Loucy (cell line): ENCODE measurements at regions not wholly inside any gene's neighbourhood (a gene's known extent, or its start where the extent isn't known, plus 50 kb on each side); places are given as distances from the start of the nearest gene placed in this dataset.

Experiments
- EZH2phosphoT487 ChIP-seq: fragments of 200-600 bp; IDR thresholded peaks from 2 replicates; pipeline ENCODE4 v1.6.1; 2018; ENCODE audit warnings: antibody characterized with exemption, mild to moderate bottlenecking, moderate library complexity, borderline replicate concordance
- TF ChIP-seq, protein P1 (sequence below): fragments of 200-600 bp; sonication (generic); conservative IDR thresholded peaks from 2 replicates; pipeline ENCODE4 v1.5.1; 2014; ENCODE audit warnings: mild to moderate bottlenecking, antibody characterized with exemption, low read length

GRCh38 chr2:40642726-40643125 is 190.8 kb upstream of the SLC8A1 start:
- TF ChIP-seq, protein P1, sequence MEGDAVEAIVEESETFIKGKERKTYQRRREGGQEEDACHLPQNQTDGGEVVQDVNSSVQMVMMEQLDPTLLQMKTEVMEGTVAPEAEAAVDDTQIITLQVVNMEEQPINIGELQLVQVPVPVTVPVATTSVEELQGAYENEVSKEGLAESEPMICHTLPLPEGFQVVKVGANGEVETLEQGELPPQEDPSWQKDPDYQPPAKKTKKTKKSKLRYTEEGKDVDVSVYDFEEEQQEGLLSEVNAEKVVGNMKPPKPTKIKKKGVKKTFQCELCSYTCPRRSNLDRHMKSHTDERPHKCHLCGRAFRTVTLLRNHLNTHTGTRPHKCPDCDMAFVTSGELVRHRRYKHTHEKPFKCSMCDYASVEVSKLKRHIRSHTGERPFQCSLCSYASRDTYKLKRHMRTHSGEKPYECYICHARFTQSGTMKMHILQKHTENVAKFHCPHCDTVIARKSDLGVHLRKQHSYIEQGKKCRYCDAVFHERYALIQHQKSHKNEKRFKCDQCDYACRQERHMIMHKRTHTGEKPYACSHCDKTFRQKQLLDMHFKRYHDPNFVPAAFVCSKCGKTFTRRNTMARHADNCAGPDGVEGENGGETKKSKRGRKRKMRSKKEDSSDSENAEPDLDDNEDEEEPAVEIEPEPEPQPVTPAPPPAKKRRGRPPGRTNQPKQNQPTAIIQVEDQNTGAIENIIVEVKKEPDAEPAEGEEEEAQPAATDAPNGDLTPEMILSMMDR: no peak
- no peak for TF ChIP-seq EZH2phosphoT487
